Ishikawa (cell line): ENCODE measurements at regions not wholly inside any gene's neighbourhood (a gene's known extent, or its start where the extent isn't known, plus 50 kb on each side); places are given as distances from the start of the nearest gene placed in this dataset.

Source experiments
- CEBPB ChIP-seq: IDR thresholded peaks from 2 replicates; pipeline ENCODE4 v1.6.1; 2012
- CREB1 ChIP-seq: IDR thresholded peaks from 2 replicates; pipeline ENCODE4 v1.6.1; 2012; ENCODE audit warnings: low read depth
- EGR1 ChIP-seq: IDR thresholded peaks from 2 replicates; pipeline ENCODE4 v1.6.1; 2012
- EP300 ChIP-seq: IDR thresholded peaks from 2 replicates; pipeline ENCODE4 v1.6.1; 2012; ENCODE audit warnings: borderline replicate concordance
- FOXM1 ChIP-seq: IDR thresholded peaks from 2 replicates; pipeline ENCODE4 v1.6.1; 2012; ENCODE audit warnings: low read depth, borderline replicate concordance
- MAX ChIP-seq: IDR thresholded peaks from 2 replicates; pipeline ENCODE4 v1.6.1; 2012
- NFIC ChIP-seq: IDR thresholded peaks from 2 replicates; pipeline ENCODE4 v1.6.1; 2012
- RAD21 ChIP-seq: IDR thresholded peaks from 2 replicates; pipeline ENCODE4 v1.6.1; 2012; ENCODE audit warnings: low read depth
- TAF1 ChIP-seq: IDR thresholded peaks from 2 replicates; pipeline ENCODE4 v1.6.1; 2012; ENCODE audit warnings: low read depth, mild to moderate bottlenecking
- TCF12 ChIP-seq: IDR thresholded peaks from 2 replicates; pipeline ENCODE4 v1.6.1; 2012; ENCODE audit warnings: low read depth
- TEAD4 ChIP-seq: IDR thresholded peaks from 2 replicates; pipeline ENCODE4 v1.6.1; 2012
- YY1 ChIP-seq: IDR thresholded peaks from 2 replicates; pipeline ENCODE4 v1.6.1; 2012; ENCODE audit warnings: low read depth
- ZBTB7A ChIP-seq: IDR thresholded peaks from 2 replicates; pipeline ENCODE4 v1.6.1; 2012; ENCODE audit warnings: low read depth
- TF ChIP-seq, protein P1 (sequence below): IDR thresholded peaks from 2 replicates; pipeline ENCODE4 v1.6.1; 2012; ENCODE audit warnings: low read depth, mild to moderate bottlenecking
- TF ChIP-seq, protein P2 (sequence below): IDR thresholded peaks from 2 replicates; pipeline ENCODE4 v1.6.1; 2012

- TF ChIP-seq CREB1 (no peak), CEBPB (no peak), ZBTB7A (no peak), NFIC (no peak), FOXM1 (no peak), MAX (no peak), TAF1 (no peak), TEAD4 (no peak), EGR1 (no peak), RAD21 (no peak), TCF12 (no peak)
- TF ChIP-seq, protein P1, sequence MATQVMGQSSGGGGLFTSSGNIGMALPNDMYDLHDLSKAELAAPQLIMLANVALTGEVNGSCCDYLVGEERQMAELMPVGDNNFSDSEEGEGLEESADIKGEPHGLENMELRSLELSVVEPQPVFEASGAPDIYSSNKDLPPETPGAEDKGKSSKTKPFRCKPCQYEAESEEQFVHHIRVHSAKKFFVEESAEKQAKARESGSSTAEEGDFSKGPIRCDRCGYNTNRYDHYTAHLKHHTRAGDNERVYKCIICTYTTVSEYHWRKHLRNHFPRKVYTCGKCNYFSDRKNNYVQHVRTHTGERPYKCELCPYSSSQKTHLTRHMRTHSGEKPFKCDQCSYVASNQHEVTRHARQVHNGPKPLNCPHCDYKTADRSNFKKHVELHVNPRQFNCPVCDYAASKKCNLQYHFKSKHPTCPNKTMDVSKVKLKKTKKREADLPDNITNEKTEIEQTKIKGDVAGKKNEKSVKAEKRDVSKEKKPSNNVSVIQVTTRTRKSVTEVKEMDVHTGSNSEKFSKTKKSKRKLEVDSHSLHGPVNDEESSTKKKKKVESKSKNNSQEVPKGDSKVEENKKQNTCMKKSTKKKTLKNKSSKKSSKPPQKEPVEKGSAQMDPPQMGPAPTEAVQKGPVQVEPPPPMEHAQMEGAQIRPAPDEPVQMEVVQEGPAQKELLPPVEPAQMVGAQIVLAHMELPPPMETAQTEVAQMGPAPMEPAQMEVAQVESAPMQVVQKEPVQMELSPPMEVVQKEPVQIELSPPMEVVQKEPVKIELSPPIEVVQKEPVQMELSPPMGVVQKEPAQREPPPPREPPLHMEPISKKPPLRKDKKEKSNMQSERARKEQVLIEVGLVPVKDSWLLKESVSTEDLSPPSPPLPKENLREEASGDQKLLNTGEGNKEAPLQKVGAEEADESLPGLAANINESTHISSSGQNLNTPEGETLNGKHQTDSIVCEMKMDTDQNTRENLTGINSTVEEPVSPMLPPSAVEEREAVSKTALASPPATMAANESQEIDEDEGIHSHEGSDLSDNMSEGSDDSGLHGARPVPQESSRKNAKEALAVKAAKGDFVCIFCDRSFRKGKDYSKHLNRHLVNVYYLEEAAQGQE: no peak
Measured at GRCh38 chr13:47064381-47064780, 167.5 kb upstream of the HTR2A start.

DNA sequence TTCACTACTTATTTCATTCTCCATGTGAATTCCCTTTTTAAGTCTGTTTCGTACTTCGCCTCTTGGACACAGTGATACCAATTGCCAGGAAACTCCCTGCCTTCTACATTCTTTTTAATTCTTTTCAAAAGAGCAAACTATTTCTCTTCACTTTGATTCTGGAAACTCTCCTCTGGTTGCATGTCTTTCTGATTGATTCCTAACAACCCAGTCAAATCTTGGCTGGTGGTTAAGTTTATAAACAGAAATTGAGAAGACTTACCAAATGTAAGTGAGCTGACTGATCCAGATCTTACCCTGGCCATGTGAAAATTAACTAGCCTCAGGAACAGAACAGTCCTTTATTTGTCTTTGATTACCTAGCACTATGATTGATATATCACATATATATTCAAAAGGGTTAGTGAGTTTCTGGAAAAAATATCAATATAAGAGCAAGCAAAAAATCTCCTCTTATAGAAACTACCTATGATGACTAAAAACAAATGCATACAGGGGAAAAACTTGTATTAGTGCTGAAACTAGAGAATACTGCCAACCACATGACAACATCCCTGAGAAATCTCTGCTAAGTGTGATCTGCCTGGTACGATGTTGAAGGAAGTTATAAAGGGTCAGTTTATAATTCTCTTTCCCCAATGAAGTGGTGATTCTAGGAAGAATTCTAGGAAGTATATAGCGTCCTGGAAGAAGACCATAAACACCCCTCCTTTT is 152.6 kb upstream of the HTR2A start:
- TF ChIP-seq EP300: no peak
- no peak for TF ChIP-seq CEBPB
- TF ChIP-seq RAD21: no peak
- TF ChIP-seq TCF12: no peak
- TF ChIP-seq NFIC: no peak

- TF ChIP-seq, protein P2, sequence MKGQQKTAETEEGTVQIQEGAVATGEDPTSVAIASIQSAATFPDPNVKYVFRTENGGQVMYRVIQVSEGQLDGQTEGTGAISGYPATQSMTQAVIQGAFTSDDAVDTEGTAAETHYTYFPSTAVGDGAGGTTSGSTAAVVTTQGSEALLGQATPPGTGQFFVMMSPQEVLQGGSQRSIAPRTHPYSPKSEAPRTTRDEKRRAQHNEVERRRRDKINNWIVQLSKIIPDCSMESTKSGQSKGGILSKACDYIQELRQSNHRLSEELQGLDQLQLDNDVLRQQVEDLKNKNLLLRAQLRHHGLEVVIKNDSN: no peak
- TF ChIP-seq NFIC: no peak
- no peak for TF ChIP-seq MAX
- TF ChIP-seq TEAD4: no peak
- no peak for TF ChIP-seq TCF12
- TF ChIP-seq ZBTB7A: no peak
Measured at GRCh38 chr13:47046706-47047105, 149.9 kb upstream of the HTR2A start.

- no peak for TF ChIP-seq ZBTB7A
Measured at GRCh38 chr13:47044842-47045241, 148.0 kb upstream of the HTR2A start.

GRCh38 chr13:47039106-47039505 is 142.3 kb upstream of the HTR2A start:
- no peak for TF ChIP-seq ZBTB7A
- TF ChIP-seq TEAD4: no peak
- no peak for TF ChIP-seq CEBPB
- no peak for TF ChIP-seq RAD21
- TF ChIP-seq, protein P1: no peak
- TF ChIP-seq, protein P2: no peak
- TF ChIP-seq TAF1: no peak
- no peak for TF ChIP-seq MAX
- TF ChIP-seq EP300: no peak

GRCh38 chr13:47038188-47038587 is 141.3 kb upstream of the HTR2A start:
- TF ChIP-seq EP300: no peak
- TF ChIP-seq CREB1: no peak
- TF ChIP-seq TCF12: no peak
- TF ChIP-seq EGR1: no peak
- no peak for TF ChIP-seq TAF1
- TF ChIP-seq YY1: no peak
- TF ChIP-seq, protein P2: no peak
- no peak for TF ChIP-seq NFIC
- no peak for TF ChIP-seq MAX
- TF ChIP-seq ZBTB7A: no peak
- TF ChIP-seq CEBPB: no peak
- TF ChIP-seq, protein P1: no peak
- TF ChIP-seq FOXM1: no peak
- TF ChIP-seq TEAD4: no peak
- no peak for TF ChIP-seq RAD21
